ENCODE measurements at regions not wholly inside any gene's neighbourhood (a gene's known extent, or its start where the extent isn't known, plus 50 kb on each side); places are given as distances from the start of the nearest gene placed in this dataset.

GRCh38 chr10:2121315-2121714 is 384.0 kb upstream of the ADARB2 start:
- TF ChIP-seq CTCF (IDR thresholded peaks at IDR 0.05) (no peak), POLR2A (IDR thresholded peaks at IDR 0.05) (no peak)
